OCI-LY1 (cell line): ENCODE measurements at regions not wholly inside any gene's neighbourhood (a gene's known extent, or its start where the extent isn't known, plus 50 kb on each side); places are given as distances from the start of the nearest gene placed in this dataset.

Experiments
- CTCF ChIP-seq: fragments of 200-600 bp; sonication (generic), shearing (Covaris generic); IDR thresholded peaks from 2 replicates; pipeline ENCODE4 v1.5.1; 2017; ENCODE audit warnings: mild to moderate bottlenecking, antibody characterized with exemption, low read length, moderate library complexity, mixed read lengths
- EZH2 ChIP-seq: fragments of 200-600 bp; sonication (generic), shearing (Covaris generic); IDR thresholded peaks from 2 replicates; pipeline ENCODE4 v1.8.0; 2017; ENCODE audit warnings: borderline replicate concordance, mixed run types, mild to moderate bottlenecking, antibody characterized with exemption, low read length, moderate library complexity, mixed read lengths

- TF ChIP-seq CTCF, result no peak
- TF ChIP-seq EZH2, result no peak
Observed at GRCh38 chr3:150059241-150059640, 88.5 kb upstream of the PFN2 start.
